ENCODE measurements at regions not wholly inside any gene's neighbourhood (a gene's known extent, or its start where the extent isn't known, plus 50 kb on each side); places are given as distances from the start of the nearest gene placed in this dataset.

DNA sequence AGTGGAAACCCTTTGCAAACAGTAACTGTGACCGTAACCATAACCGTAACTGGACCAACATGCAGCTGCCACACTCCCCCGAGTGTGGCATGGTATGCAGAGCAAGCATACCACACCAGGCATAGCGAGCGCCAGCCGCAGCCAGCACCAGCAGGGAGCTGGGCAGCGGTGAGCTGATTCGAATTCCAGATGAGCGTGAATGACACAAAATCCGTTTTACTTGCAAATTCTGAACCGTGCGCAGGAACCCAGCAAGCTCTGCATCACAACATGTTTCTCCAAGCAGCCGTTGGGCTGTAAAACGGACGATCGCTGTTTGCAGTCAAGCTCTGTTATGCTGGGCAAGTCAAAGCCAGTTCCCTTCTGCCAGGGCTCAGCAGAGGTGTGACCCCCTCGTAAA is 111.1 kb downstream of the OAT start (continued):
- no peak for TF ChIP-seq IRF1 (CRISPR knock-in tag; IDR thresholded peaks at IDR 0.05)
- TF ChIP-seq ATF3 (CRISPR knock-in tag; conservative IDR thresholded peaks at IDR 0.05) = no peak
- TF ChIP-seq NFE2L1 (CRISPR knock-in tag; IDR thresholded peaks at IDR 0.05) = no peak
- no peak for TF ChIP-seq IRF2 (CRISPR knock-in tag; IDR thresholded peaks at IDR 0.05; ENCODE audit: borderline replicate concordance, low read depth)
- no peak for TF ChIP-seq GABPB1 (CRISPR knock-in tag; IDR thresholded peaks at IDR 0.05)
- TF ChIP-seq ZNF219 (CRISPR knock-in tag; IDR thresholded peaks at IDR 0.05; ENCODE audit: borderline replicate concordance) = no peak

- H3K4me1 Mint-ChIP-seq = no peaks in the 10 kb centered on the region
- ChIA-PET POLR2A (no interaction called here), CTCF (interaction anchor here (1.3 to 1.4 kb wide), 3 partner anchors 11 to 312 kb away, joined by 3 to 7 read pairs (median 5); no protein-coding TSS in a partner anchor)
- no peak overlapping the region for H3K27ac Mint-ChIP-seq
- no peak for ATAC-seq
- no peak overlapping the region for H3K4me3 Mint-ChIP-seq
- no peaks in the 10 kb centered on the region for H3K36me3 Mint-ChIP-seq
- TF ChIP-seq EMX1 (CRISPR knock-in tag; IDR thresholded peaks at IDR 0.05) = no peak
- TF ChIP-seq TEAD4 (CRISPR knock-in tag; IDR thresholded peaks at IDR 0.05) = no peak
- TF ChIP-seq, protein P1, sequence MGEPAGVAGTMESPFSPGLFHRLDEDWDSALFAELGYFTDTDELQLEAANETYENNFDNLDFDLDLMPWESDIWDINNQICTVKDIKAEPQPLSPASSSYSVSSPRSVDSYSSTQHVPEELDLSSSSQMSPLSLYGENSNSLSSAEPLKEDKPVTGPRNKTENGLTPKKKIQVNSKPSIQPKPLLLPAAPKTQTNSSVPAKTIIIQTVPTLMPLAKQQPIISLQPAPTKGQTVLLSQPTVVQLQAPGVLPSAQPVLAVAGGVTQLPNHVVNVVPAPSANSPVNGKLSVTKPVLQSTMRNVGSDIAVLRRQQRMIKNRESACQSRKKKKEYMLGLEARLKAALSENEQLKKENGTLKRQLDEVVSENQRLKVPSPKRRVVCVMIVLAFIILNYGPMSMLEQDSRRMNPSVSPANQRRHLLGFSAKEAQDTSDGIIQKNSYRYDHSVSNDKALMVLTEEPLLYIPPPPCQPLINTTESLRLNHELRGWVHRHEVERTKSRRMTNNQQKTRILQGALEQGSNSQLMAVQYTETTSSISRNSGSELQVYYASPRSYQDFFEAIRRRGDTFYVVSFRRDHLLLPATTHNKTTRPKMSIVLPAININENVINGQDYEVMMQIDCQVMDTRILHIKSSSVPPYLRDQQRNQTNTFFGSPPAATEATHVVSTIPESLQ (CRISPR knock-in tag; IDR thresholded peaks at IDR 0.05) = no peak
- TF ChIP-seq FOXP4 (CRISPR knock-in tag; IDR thresholded peaks at IDR 0.05) = no peak
- no peak for TF ChIP-seq OVOL2 (CRISPR knock-in tag; IDR thresholded peaks at IDR 0.05; ENCODE audit: borderline replicate concordance)
- TF ChIP-seq NFYB (CRISPR knock-in tag; conservative IDR thresholded peaks at IDR 0.05; ENCODE audit: low read depth) = no peak
- TF ChIP-seq, protein P2, sequence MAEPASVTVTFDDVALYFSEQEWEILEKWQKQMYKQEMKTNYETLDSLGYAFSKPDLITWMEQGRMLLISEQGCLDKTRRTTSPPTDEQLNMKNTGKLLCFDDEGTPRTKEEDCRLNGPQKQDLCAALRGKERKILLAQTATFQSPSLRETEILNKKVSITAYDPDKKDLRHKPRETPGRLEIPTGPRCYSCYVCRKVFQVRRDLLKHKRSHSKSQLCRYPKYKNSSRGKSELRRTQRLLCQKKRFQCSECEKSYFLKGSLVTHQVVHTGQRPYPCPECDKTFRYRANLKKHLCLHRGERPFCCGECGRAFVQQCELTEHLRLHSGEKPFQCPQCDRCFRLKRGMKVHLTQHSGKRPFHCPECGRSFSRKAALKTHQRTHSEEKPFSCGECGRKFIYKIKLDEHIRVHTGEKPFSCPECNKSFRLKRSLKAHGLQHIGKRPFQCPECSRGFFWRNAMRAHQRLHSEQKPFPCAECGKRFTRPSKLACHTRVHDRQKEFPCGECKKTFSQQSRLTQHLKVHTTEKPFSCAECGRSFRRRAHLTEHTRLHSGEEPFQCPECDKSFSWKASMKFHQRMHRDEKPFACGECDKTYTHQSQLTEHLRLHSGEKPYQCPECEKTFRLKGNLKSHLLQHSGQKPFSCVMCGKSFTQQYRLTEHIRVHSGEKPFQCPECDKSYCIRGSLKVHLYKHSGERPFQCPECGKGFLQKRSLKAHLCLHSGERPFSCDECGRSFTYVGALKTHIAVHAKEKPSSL (CRISPR knock-in tag; conservative IDR thresholded peaks at IDR 0.05) = no peak
- no peak for TF ChIP-seq ZNF317 (CRISPR knock-in tag; IDR thresholded peaks at IDR 0.05; ENCODE audit: borderline replicate concordance, low read depth)
- TF ChIP-seq, protein P3, sequence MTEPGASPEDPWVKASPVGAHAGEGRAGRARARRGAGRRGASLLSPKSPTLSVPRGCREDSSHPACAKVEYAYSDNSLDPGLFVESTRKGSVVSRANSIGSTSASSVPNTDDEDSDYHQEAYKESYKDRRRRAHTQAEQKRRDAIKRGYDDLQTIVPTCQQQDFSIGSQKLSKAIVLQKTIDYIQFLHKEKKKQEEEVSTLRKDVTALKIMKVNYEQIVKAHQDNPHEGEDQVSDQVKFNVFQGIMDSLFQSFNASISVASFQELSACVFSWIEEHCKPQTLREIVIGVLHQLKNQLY (CRISPR knock-in tag; IDR thresholded peaks at IDR 0.05) = no peak
- TF ChIP-seq, protein P4, sequence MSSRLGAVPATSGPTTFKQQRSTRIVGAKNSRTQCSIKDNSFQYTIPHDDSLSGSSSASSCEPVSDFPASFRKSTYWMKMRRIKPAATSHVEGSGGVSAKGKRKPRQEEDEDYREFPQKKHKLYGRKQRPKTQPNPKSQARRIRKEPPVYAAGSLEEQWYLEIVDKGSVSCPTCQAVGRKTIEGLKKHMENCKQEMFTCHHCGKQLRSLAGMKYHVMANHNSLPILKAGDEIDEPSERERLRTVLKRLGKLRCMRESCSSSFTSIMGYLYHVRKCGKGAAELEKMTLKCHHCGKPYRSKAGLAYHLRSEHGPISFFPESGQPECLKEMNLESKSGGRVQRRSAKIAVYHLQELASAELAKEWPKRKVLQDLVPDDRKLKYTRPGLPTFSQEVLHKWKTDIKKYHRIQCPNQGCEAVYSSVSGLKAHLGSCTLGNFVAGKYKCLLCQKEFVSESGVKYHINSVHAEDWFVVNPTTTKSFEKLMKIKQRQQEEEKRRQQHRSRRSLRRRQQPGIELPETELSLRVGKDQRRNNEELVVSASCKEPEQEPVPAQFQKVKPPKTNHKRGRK (CRISPR knock-in tag; IDR thresholded peaks at IDR 0.05; ENCODE audit: borderline replicate concordance) = no peak
- no peaks in the 10 kb centered on the region; the same call in 1 of the 2 replicates for H3K27me3 Mint-ChIP-seq (ENCODE audit: low read depth)
- 0 out of 2 replicates have a peak, but pooled peaks cover 7% of the 10 kb centered on the region for H3K9me3 Mint-ChIP-seq
- no peak for DNase-seq (ENCODE audit: low spot score)
Observed at GRCh38 chr10:124306922-124307371, 111.8 kb downstream of the OAT start.

All from WTC11 (cell line).